Testis (tissue), 2 donors: ENCODE measurements at regions not wholly inside any gene's neighbourhood (a gene's known extent, or its start where the extent isn't known, plus 50 kb on each side); places are given as distances from the start of the nearest gene placed in this dataset.

Source experiments
- CTCF ChIP-seq, 3 experiments: fragments of 450-650 bp in 2 of 3; fragments of 200-600 bp in 1 of 3; sonication (generic) in 1 of 3; IDR thresholded peaks; one replicate each; pipeline ENCODE4 v1.5.1; 2016 to 2019; ENCODE audit warnings: antibody characterized with exemption in 3 of 3, mild to moderate bottlenecking in 2 of 3, moderate library complexity in 1 of 3
- POLR2A ChIP-seq: fragments of 450-650 bp; IDR thresholded peaks from one replicate; pipeline ENCODE4 v1.6.1; 2017; ENCODE audit warnings: antibody characterized with exemption, mild to moderate bottlenecking, moderate library complexity

GRCh38 chr5:165351342-165351741 lies 1845.9 kb downstream of the MAT2B start:
- TF ChIP-seq POLR2A: no peak
- TF ChIP-seq CTCF (IDR thresholded peaks at IDR 0.05): no peak
